Loucy (cell line): ENCODE measurements at regions not wholly inside any gene's neighbourhood (a gene's known extent, or its start where the extent isn't known, plus 50 kb on each side); places are given as distances from the start of the nearest gene placed in this dataset.

Experiments
- H2AFZ ChIP-seq: fragments of 200-600 bp; sonication (generic); 2 replicates; pipeline ENCODE4 v1.6.0; 2016; ENCODE audit warnings: antibody characterized with exemption, mild to moderate bottlenecking, low read length, moderate library complexity
- H3F3A ChIP-seq: fragments of 200-600 bp; 2 replicates; pipeline ENCODE4 v1.6.0; 2016; ENCODE audit warnings: antibody characterized with exemption, low read depth, mild to moderate bottlenecking
- H3K27me3 ChIP-seq: fragments of 200-600 bp; sonication (generic); 2 replicates; pipeline ENCODE4 v1.6.1; 2014; ENCODE audit warnings: low read length, mild to moderate bottlenecking; ENCODE audit not compliant: insufficient read depth, poor library complexity, severe bottlenecking
- H3K36me3 ChIP-seq: fragments of 200-600 bp; sonication (generic); 2 replicates; pipeline ENCODE4 v1.6.1; 2016; ENCODE audit warnings: low read length; ENCODE audit not compliant: insufficient read depth
- H3K4me1 ChIP-seq: fragments of 200-600 bp; sonication (generic); 2 replicates; pipeline ENCODE4 v1.5.1; 2014; ENCODE audit warnings: low read length, mild to moderate bottlenecking; ENCODE audit not compliant: insufficient read depth, poor library complexity, severe bottlenecking
- H3K4me2 ChIP-seq: fragments of 200-600 bp; sonication (generic); 2 replicates; pipeline ENCODE4 v1.6.0; 2014; ENCODE audit warnings: antibody characterized with exemption, low read length, low read depth, mild to moderate bottlenecking; ENCODE audit not compliant: poor library complexity, severe bottlenecking
- H3K4me3 ChIP-seq: fragments of 200-600 bp; sonication (generic); 2 replicates; pipeline ENCODE4 v1.5.1; 2014; ENCODE audit warnings: low read length, mild to moderate bottlenecking, mixed read lengths; ENCODE audit not compliant: poor library complexity, severe bottlenecking
- H3K79me2 ChIP-seq: fragments of 200-600 bp; sonication (generic); 2 replicates; pipeline ENCODE4 v1.6.1; 2014; ENCODE audit warnings: low read length; ENCODE audit not compliant: insufficient read depth
- H3K9ac ChIP-seq: fragments of 200-600 bp; sonication (generic); 2 replicates; pipeline ENCODE4 v1.6.0; 2014; ENCODE audit warnings: mild to moderate bottlenecking, low read depth, low read length, moderate library complexity; ENCODE audit not compliant: poor library complexity, severe bottlenecking
- H3K9me2 ChIP-seq: fragments of 200-600 bp; sonication (generic); replicated peaks from 2 replicates; pipeline ENCODE4 v1.6.1; 2016; ENCODE audit warnings: low read depth, low read length, mixed read lengths
- H3K9me3 ChIP-seq: fragments of 200-600 bp; sonication (generic); 2 replicates; pipeline ENCODE4 v1.6.1; 2014; ENCODE audit warnings: mild to moderate bottlenecking, antibody characterized with exemption, low read length, low read depth; ENCODE audit not compliant: insufficient read depth
- H4K20me1 ChIP-seq: fragments of 200-600 bp; sonication (generic); 2 replicates; pipeline ENCODE4 v1.6.0; 2014; ENCODE audit warnings: antibody characterized with exemption, low read length, mild to moderate bottlenecking; ENCODE audit not compliant: insufficient read depth, poor library complexity, severe bottlenecking
- CTCF ChIP-seq: fragments of 200-600 bp; sonication (generic); conservative IDR thresholded peaks from 2 replicates; pipeline ENCODE4 v1.5.1; 2014; ENCODE audit warnings: mild to moderate bottlenecking, antibody characterized with exemption, low read length
- EZH2phosphoT487 ChIP-seq: fragments of 200-600 bp; IDR thresholded peaks from 2 replicates; pipeline ENCODE4 v1.6.1; 2018; ENCODE audit warnings: antibody characterized with exemption, mild to moderate bottlenecking, moderate library complexity, borderline replicate concordance

- Histone ChIP-seq H3K4me2 (no peak overlapping the region), H2AFZ (no peak overlapping the region), H3K4me1 (no peaks in the 10 kb centered on the region), H3K9me2 (no peaks in the 10 kb centered on the region), H3K4me3 (no peak overlapping the region), H3K27me3 (no peaks in the 10 kb centered on the region), H3K9ac (no peak overlapping the region), H3K36me3 (no peaks in the 10 kb centered on the region), H3K79me2 (no peaks in the 10 kb centered on the region), H3F3A (no peaks in the 10 kb centered on the region), H3K9me3 (no peaks in the 10 kb centered on the region), H4K20me1 (no peaks in the 10 kb centered on the region)
- TF ChIP-seq EZH2phosphoT487 (no peak), CTCF (no peak)
These were observed 68.0 kb upstream of the TMEM164 start for GRCh38 chrX:109934935-109935334.

DNA sequence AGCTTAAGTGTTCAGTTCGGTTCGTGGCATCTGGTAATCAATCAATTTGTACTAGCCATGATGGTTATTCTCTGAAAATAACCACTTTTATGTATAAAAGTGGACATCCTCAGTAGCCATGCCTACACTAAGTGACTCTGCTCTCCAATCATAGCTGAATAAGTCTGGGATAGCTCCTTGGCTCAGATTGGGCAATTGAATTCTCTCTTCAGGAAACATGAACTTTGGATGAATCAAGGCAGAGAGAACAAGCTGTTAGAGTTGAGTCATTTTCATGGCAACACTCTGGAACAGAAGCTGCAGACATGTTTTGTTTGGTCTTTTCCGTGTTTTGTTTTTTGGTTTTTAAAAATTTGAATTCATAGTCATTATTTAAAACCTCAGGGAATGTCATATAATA is 66.8 kb upstream of the TMEM164 start:
- Histone ChIP-seq H3K4me1 (no peaks in the 10 kb centered on the region), H3K4me2 (no peak overlapping the region), H3K9me3 (no peaks in the 10 kb centered on the region), H4K20me1 (no peaks in the 10 kb centered on the region), H3F3A (no peaks in the 10 kb centered on the region), H2AFZ (no peak overlapping the region), H3K9ac (no peak overlapping the region), H3K36me3 (no peaks in the 10 kb centered on the region), H3K79me2 (no peaks in the 10 kb centered on the region), H3K9me2 (no peaks in the 10 kb centered on the region), H3K4me3 (no peak overlapping the region), H3K27me3 (no peaks in the 10 kb centered on the region)
- no peak for TF ChIP-seq CTCF
- TF ChIP-seq EZH2phosphoT487, result no peak

GRCh38 chrX:109936598-109936997 is 66.3 kb upstream of the TMEM164 start:
- no peaks in the 10 kb centered on the region for H3K36me3 ChIP-seq
- TF ChIP-seq CTCF, result no peak
- TF ChIP-seq EZH2phosphoT487, result no peak

More at GRCh38 chrX:109936598-109936997, 66.3 kb upstream of the TMEM164 start:
- Histone ChIP-seq H3K4me1 (no peaks in the 10 kb centered on the region), H3K79me2 (no peaks in the 10 kb centered on the region), H3K9ac (no peak overlapping the region), H2AFZ (no peak overlapping the region), H3K9me3 (no peaks in the 10 kb centered on the region), H3K27me3 (no peaks in the 10 kb centered on the region), H3F3A (no peaks in the 10 kb centered on the region), H3K4me3 (no peak overlapping the region), H3K4me2 (no peak overlapping the region), H4K20me1 (no peaks in the 10 kb centered on the region), H3K9me2 (no peaks in the 10 kb centered on the region)
